Astrocyte (in vitro differentiated cells and primary cell): ENCODE measurements at regions not wholly inside any gene's neighbourhood (a gene's known extent, or its start where the extent isn't known, plus 50 kb on each side); places are given as distances from the start of the nearest gene placed in this dataset.

ENCODE experiments used
- DNase-seq: peaks from one replicate; pipeline ENCODE4 v3.0.0-alpha.2; 2010; ENCODE audit warnings: low read depth
- FAIRE-seq: peaks from 2 replicates; lab custom pipeline; 2011; peaks lifted over from hg19 to GRCh38; lab: Jason Lieb, UNC
- H2AFZ ChIP-seq: 2 replicates; pipeline ENCODE4 v1.6.0; 2012; ENCODE audit warnings: low read depth, low read length, inconsistent platforms
- H3K27ac ChIP-seq: 2 replicates; pipeline ENCODE4 v1.5.1; 2011; ENCODE audit warnings: low read depth, low read length, inconsistent platforms
- H3K27me3 ChIP-seq: 2 replicates; pipeline ENCODE4 v1.6.0; 2011; ENCODE audit warnings: low read length, inconsistent platforms; ENCODE audit not compliant: insufficient read depth
- H3K36me3 ChIP-seq: 2 replicates; pipeline ENCODE4 v1.5.1; 2011; ENCODE audit warnings: low read length, inconsistent platforms; ENCODE audit not compliant: insufficient read depth
- H3K4me1 ChIP-seq: 2 replicates; pipeline ENCODE4 v1.5.1; 2011; ENCODE audit warnings: low read length, inconsistent platforms; ENCODE audit not compliant: insufficient read depth
- H3K4me2 ChIP-seq: 2 replicates; pipeline ENCODE4 v1.6.0; 2012; ENCODE audit warnings: low read length, inconsistent platforms
- H3K4me3 ChIP-seq: 2 replicates; pipeline ENCODE4 v1.5.1; 2011; ENCODE audit warnings: low read depth, mild to moderate bottlenecking, low read length, inconsistent platforms; ENCODE audit not compliant: insufficient read depth
- H3K79me2 ChIP-seq: 2 replicates; pipeline ENCODE4 v1.6.0; 2012; ENCODE audit warnings: mild to moderate bottlenecking, low read length, inconsistent platforms; ENCODE audit not compliant: insufficient read depth
- H3K9ac ChIP-seq: 2 replicates; pipeline ENCODE4 v1.6.0; 2012; ENCODE audit warnings: mild to moderate bottlenecking, low read length, inconsistent platforms
- H3K9me3 ChIP-seq: 2 replicates; pipeline ENCODE4 v1.5.1; 2012; ENCODE audit warnings: low read depth, mild to moderate bottlenecking, low read length, inconsistent platforms; ENCODE audit not compliant: insufficient read depth
- H4K20me1 ChIP-seq: 2 replicates; pipeline ENCODE4 v1.6.0; 2012; ENCODE audit warnings: low read length, inconsistent platforms; ENCODE audit not compliant: insufficient read depth
- H3K27ac Mint-ChIP-seq: one replicate; pipeline ENCODE4 v1.8.0; 2021; ENCODE audit warnings: mild to moderate bottlenecking, mixed read lengths; ENCODE audit not compliant: unreplicated experiment
- H3K27me3 Mint-ChIP-seq: one replicate; pipeline ENCODE4 v1.8.0; 2021; ENCODE audit warnings: low read depth, mixed read lengths; ENCODE audit not compliant: unreplicated experiment
- H3K36me3 Mint-ChIP-seq: one replicate; pipeline ENCODE4 v1.8.0; 2021; ENCODE audit warnings: low read depth, mixed read lengths; ENCODE audit not compliant: unreplicated experiment
- H3K4me1 Mint-ChIP-seq: one replicate; pipeline ENCODE4 v1.8.0; 2021; ENCODE audit warnings: low read depth, mixed read lengths; ENCODE audit not compliant: unreplicated experiment
- H3K4me3 Mint-ChIP-seq: one replicate; pipeline ENCODE4 v1.8.0; 2021; ENCODE audit warnings: mild to moderate bottlenecking, moderate library complexity, mixed read lengths; ENCODE audit not compliant: unreplicated experiment
- H3K9me3 Mint-ChIP-seq: one replicate; pipeline ENCODE4 v1.8.0; 2021; ENCODE audit warnings: mild to moderate bottlenecking, mixed read lengths; ENCODE audit not compliant: unreplicated experiment
- EZH2 ChIP-seq: IDR thresholded peaks from 2 replicates; pipeline ENCODE4 v1.6.1; 2012; ENCODE audit warnings: mild to moderate bottlenecking, low read length, inconsistent platforms; ENCODE audit not compliant: insufficient read depth
- TF ChIP-seq, protein P1 (sequence below): IDR thresholded peaks from 2 replicates; pipeline ENCODE4 v1.5.1; 2011; ENCODE audit warnings: low read depth, mild to moderate bottlenecking, inconsistent platforms, low read length, moderate library complexity; ENCODE audit not compliant: insufficient read depth

DNA sequence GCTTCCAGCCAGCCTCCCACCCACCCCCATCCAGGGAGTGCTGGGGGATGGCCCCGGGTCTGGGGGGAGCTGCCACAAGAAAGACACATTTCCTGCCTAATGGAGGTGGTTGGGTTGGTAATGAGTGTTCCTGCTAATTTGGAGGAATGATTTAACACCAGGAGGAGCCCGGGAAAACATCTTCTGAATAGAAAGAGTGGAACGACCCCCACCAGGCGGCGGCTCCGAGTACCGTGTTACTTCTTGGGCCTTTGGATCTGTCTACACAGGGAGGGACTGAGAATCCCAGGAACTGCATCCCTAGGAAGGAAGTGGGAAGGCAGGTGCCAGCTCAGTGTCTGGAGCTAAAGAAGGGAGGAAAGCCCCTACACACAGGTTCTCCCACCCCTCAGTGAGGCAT is 64.6 kb downstream of the TSPAN17 start:
- Histone ChIP-seq H3K79me2 (no peaks in the 10 kb centered on the region), H3K36me3 (no peaks in the 10 kb centered on the region), H3K27ac (no peak overlapping the region), H3K4me2 (no peak overlapping the region), H2AFZ (no peak overlapping the region), H3K9me3 (peaks cover 9% of the 10 kb centered on the region), H3K27me3 (peaks cover 19% of the 10 kb centered on the region), H3K4me3 (no peak overlapping the region), H3K4me1 (no peaks in the 10 kb centered on the region), H4K20me1 (no peaks in the 10 kb centered on the region), H3K9ac (no peak overlapping the region)
- H3K4me3 Mint-ChIP-seq: no peak overlapping the region
- no peak overlapping the region for H3K27ac Mint-ChIP-seq
- no peak for TF ChIP-seq EZH2
- TF ChIP-seq, protein P1, sequence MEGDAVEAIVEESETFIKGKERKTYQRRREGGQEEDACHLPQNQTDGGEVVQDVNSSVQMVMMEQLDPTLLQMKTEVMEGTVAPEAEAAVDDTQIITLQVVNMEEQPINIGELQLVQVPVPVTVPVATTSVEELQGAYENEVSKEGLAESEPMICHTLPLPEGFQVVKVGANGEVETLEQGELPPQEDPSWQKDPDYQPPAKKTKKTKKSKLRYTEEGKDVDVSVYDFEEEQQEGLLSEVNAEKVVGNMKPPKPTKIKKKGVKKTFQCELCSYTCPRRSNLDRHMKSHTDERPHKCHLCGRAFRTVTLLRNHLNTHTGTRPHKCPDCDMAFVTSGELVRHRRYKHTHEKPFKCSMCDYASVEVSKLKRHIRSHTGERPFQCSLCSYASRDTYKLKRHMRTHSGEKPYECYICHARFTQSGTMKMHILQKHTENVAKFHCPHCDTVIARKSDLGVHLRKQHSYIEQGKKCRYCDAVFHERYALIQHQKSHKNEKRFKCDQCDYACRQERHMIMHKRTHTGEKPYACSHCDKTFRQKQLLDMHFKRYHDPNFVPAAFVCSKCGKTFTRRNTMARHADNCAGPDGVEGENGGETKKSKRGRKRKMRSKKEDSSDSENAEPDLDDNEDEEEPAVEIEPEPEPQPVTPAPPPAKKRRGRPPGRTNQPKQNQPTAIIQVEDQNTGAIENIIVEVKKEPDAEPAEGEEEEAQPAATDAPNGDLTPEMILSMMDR: no peak
- no peaks in the 10 kb centered on the region for H3K4me1 Mint-ChIP-seq
- no peak for FAIRE-seq
- H3K9me3 Mint-ChIP-seq: peaks cover 21% of the 10 kb centered on the region
- peaks cover 47% of the 10 kb centered on the region for H3K27me3 Mint-ChIP-seq
- H3K36me3 Mint-ChIP-seq: peaks cover 4% of the 10 kb centered on the region
- DNase-seq: no peak

DNA sequence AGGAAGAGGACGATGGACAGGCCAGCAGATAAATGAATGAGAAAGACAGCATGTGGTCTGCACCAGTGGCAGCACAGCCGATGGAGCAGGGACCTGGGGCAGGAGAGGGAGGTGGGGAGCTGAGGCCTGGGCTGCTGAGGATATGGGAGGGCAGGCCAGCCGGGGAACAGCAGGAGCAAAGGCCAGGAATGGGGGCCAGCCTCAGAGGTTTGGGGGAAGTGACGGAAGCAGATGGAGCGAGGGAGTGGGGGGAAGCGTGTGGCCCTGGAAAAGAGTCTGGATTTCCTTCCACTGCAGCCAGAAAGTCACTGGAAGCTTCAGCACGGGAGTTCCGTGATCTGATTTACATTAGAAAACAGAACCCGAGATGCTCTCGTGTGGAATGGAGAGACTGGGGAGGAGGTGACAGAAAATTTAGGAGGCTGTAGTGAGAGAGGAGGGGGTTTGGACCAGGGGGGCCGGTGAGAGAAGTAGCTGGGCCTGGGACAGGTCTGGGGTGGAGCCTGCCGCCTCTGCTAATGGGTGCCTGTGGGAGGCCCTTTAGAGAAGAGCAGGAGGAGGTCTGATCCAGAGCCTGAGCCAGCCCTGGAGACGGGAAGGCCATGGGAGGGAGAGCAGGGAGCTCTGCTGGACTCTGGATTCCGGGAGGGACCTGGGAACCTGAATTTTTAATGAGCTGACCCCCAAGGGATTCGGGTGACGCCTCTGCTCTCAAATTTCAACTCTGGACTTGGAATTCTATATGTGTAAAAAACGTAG is 65.4 kb downstream of the TSPAN17 start:
- no peaks in the 10 kb centered on the region for H4K20me1 ChIP-seq
- peaks cover 21% of the 10 kb centered on the region for H3K9me3 Mint-ChIP-seq
- no peak overlapping the region for H3K27ac ChIP-seq
- no peak overlapping the region for H3K4me3 Mint-ChIP-seq
- H2AFZ ChIP-seq: no peak overlapping the region
- no peak overlapping the region for H3K27ac Mint-ChIP-seq
- peaks cover 12% of the 10 kb centered on the region for H3K27me3 ChIP-seq
- H3K4me1 Mint-ChIP-seq: no peaks in the 10 kb centered on the region
- peaks cover 4% of the 10 kb centered on the region for H3K36me3 Mint-ChIP-seq
- FAIRE-seq (no peak), DNase-seq (no peak)
- no peaks in the 10 kb centered on the region for H3K36me3 ChIP-seq
- no peak overlapping the region for H3K9ac ChIP-seq
- H3K79me2 ChIP-seq: no peaks in the 10 kb centered on the region
- H3K4me2 ChIP-seq: no peak overlapping the region
- H3K4me1 ChIP-seq: no peaks in the 10 kb centered on the region
- TF ChIP-seq, protein P1: no peak
- TF ChIP-seq EZH2: no peak
- no peak overlapping the region for H3K4me3 ChIP-seq
- H3K27me3 Mint-ChIP-seq: peaks cover 49% of the 10 kb centered on the region
- peaks cover 9% of the 10 kb centered on the region for H3K9me3 ChIP-seq

DNA sequence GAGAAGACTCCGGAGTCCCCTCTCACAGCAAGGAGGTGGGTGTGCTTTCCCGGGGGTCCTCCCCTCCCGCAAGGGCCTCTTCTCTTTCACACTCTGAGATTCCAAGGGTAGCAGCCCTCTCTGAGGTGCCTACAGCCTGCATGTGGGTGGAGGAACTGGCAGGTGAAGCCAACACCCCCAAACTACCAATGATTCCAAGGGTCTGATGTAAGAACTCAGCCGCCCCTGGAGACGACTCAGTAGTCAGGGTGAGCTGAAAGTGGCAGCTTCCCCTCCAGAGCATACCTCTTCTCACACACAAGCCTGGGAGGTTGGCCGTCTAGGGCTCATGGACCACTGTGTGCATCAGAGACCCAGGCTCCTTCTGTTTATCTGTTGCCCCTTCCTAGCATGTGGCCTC is 66.1 kb downstream of the TSPAN17 start:
- H3K27ac Mint-ChIP-seq: no peak overlapping the region
- Histone ChIP-seq H3K9me3 (peaks cover 9% of the 10 kb centered on the region), H2AFZ (no peak overlapping the region), H3K27me3 (peaks cover 15% of the 10 kb centered on the region), H3K4me2 (no peak overlapping the region), H3K9ac (no peak overlapping the region), H3K36me3 (no peaks in the 10 kb centered on the region), H3K4me1 (no peaks in the 10 kb centered on the region), H3K79me2 (no peaks in the 10 kb centered on the region), H4K20me1 (no peaks in the 10 kb centered on the region), H3K27ac (no peak overlapping the region), H3K4me3 (no peak overlapping the region)
- no peak for DNase-seq
- no peak overlapping the region for H3K4me3 Mint-ChIP-seq
- peaks cover 21% of the 10 kb centered on the region for H3K9me3 Mint-ChIP-seq
- H3K36me3 Mint-ChIP-seq: peaks cover 4% of the 10 kb centered on the region
- no peaks in the 10 kb centered on the region for H3K4me1 Mint-ChIP-seq
- peaks cover 51% of the 10 kb centered on the region for H3K27me3 Mint-ChIP-seq
- TF ChIP-seq EZH2: no peak
- TF ChIP-seq, protein P1: no peak
- FAIRE-seq: no peak
